COLO668 (cell line): ENCODE measurements at regions not wholly inside any gene's neighbourhood (a gene's known extent, or its start where the extent isn't known, plus 50 kb on each side); places are given as distances from the start of the nearest gene placed in this dataset.
A peak's percentile ranks its signal among the peaks of the same experiment; 100 is the strongest.

Source experiments
- DNase-seq: peaks from one replicate; lab custom pipeline; 2025; ENCODE audit not compliant: unreplicated experiment; lab: John Stamatoyannopoulos, UW

GRCh38 chr5:152271420-152271819, 133.7 kb downstream of the NMUR2 start:
- DNase-seq, result peak; percentile 1

DNA sequence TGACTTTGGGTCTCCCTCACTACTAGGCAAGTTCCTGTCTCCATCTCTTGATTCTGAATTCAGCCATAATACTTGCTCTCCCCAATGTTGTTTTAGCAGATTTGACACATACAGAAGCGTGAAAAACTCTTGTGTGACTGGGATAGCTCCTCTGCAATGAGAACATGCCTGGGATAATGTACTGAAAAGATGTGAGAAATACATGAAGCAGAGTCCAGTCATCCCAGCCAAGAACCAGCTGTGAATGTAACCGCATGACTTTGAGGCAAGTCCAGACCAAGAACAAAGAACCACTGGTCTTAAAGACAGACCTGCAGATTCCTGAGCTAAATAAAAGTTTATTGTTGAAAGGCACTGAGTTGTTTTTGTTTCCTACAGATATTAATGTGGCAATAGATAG, 135.0 kb downstream of the NMUR2 start:
- no peak for DNase-seq

DNA sequence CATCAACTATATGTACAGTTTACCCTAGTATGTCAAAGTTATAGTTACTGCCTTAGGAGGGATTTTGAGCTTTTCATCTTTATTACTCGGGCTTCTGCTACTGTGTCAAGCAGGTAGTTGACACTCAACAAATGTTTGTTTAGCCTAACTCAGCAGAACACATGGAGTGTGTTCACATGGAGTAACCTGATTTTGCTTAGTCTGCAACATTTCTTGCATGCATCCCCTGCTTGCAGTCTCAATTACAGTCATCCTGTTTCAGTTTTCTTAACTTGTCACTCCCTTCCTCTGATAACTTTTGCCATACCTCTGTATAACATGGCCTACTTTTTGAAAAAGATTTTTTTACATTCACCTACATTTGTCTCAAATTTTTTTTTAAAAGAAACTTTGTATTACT, 135.5 kb downstream of the NMUR2 start:
- no peak for DNase-seq

- DNase-seq, result no peak
Measured at GRCh38 chr5:152264645-152265254, 140.3 kb downstream of the NMUR2 start.

DNA sequence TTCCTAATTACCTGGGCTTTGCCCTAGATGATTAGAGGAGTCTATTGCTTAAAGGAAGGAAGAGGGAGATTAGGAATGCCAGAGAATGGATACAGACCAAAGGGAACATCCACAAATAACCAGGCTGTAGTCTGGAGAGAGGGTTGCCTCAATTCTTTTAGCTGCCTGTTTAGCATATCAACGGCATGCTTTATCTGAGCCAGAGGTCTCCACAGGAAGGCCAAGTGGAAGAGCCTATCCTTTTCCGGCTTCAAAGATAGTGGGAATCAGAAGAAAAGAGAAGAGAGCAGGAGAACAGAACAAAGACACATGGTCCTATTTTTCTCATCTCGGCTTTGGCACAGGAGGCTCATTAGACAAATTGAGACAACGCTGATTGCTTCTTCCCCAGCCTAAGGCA, 142.4 kb downstream of the NMUR2 start:
- DNase-seq, result no peak

DNA sequence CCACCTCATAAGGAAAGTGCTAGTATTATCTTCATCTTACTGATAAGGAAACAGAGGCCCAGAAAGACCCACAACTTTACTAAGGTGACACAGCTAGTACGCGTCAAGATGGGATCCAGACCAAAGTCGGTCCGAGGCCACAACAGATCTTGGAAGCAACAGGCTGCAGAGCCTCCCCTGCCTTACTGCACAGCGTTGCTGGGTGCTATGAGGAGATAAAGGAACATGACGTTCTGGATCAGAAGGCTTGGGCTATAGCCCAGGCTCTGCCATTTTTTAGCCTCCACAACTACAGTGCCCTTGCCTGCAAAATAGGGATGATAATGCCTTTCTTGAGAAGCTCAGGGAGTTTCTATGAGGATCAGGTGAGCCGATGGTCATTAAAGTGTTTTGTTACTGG, 144.1 kb downstream of the NMUR2 start:
- no peak for DNase-seq

GRCh38 chr5:152259702-152260101, 145.4 kb downstream of the NMUR2 start:
- DNase-seq, result no peak

- no peak for DNase-seq
Measured at GRCh38 chr5:152256580-152256979, 148.5 kb downstream of the NMUR2 start.

GRCh38 chr5:152255411-152255810, 149.7 kb downstream of the NMUR2 start:
- DNase-seq, result no peak

DNA sequence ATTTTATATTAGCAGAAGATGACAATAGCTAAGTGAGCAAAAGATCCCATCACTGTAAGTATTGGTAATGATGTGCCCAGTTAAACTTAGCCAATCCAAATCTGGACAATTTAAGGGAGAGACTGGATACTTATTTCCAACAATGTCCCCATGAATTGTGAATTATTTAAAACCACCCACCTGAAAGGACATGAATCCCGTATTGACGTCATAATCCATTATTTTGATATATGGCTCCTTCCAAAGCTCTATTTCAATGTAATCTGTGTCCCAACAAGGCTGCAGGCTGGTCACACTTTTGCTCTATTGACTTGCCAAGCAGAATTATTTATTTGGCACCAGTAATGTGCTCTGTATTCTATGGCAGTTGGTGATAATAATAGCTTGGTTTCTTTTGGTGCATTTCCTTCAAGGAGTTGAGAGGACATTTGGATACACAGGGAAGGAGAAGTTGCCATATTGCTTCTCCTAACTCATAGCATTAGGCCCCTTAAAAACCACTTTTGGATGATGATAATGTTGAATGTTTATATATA, 157.2 kb downstream of the NMUR2 start:
- DNase-seq, result no peak

- no peak for DNase-seq
Measured at GRCh38 chr5:152246401-152246800, 158.7 kb downstream of the NMUR2 start.

- DNase-seq, result no peak
Measured at GRCh38 chr5:152237531-152237930, 167.5 kb downstream of the NMUR2 start.

DNA sequence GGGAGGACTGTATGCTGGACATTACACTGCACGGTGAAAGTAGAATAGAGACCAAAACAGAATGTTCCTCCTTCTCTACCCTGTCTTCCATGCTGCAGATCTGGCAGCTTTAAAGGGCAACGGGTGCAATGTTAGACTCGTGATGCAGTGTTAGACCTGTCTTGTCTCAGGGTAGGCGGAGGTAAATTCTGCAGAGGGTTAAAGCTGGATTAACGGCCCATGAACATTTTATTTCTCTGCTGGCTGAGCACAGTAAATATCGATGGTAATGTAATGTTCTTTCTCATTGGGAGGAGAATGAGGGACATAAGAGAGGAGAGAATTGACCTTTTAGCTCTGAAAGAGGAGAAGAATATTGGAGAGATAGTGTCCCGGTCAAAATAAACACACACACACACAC, 178.9 kb downstream of the NMUR2 start:
- DNase-seq, result no peak

DNA sequence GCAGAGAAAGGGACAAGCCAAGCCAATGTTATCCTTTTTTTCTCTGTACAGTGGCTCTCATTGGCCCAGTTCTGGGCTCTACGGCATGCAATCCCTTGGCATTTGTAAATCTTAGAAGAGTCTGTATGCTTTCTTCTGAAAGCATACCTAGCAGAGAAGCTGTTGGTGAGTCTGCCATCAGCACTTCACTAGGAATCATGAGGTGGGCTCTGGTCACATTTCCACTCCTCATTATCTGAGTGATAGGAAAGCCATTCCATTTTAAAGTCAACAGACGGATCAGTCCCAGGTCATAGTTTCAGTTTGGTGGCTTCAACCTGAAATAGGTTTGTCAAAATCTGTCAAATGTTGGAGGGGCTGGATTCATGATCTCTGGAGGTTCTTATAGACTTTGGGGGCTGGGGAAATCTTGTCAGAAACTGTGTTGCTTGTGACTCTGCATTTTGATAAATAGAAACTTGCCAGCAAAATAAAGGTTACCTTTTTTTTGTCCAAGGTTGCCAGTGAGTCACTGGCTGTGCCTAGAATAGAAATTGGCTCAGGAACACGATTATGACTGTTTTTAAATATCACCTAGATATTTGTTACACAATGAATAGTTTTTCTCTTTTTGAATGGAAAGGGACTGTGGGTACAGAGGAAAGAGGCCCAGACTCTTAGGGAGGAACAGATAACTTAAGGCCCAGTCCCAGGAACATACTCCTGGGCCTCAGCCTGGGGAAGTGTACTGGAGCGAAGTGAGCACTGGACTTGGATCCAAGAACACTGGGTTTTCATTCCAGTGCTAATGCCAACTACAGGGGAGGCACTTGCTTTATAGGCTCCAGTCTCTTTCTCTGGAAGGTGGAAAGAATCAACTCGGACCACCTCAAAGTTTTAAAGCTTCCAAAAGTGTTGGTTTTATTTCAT, 183.1 kb downstream of the NMUR2 start:
- no peak for DNase-seq

DNA sequence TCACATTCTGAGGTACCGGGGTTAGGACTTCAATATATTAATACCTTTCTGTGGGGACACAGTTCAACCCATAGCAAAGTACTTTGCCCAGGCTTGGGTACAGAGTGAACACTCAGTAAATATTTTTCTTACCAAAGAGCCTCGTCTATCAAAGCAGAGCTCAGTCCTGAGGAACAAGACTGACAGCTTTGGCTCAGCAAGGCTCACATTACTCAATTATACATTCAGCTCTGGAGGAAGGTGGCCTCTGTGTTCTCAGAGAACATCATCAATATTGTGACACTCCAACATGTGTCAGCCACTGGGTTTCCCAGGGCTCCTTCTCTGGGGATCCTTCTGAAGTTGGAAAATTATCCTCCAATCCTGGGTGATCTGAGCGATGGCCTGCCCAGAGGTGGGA, 186.4 kb downstream of the NMUR2 start:
- DNase-seq, result no peak

DNA sequence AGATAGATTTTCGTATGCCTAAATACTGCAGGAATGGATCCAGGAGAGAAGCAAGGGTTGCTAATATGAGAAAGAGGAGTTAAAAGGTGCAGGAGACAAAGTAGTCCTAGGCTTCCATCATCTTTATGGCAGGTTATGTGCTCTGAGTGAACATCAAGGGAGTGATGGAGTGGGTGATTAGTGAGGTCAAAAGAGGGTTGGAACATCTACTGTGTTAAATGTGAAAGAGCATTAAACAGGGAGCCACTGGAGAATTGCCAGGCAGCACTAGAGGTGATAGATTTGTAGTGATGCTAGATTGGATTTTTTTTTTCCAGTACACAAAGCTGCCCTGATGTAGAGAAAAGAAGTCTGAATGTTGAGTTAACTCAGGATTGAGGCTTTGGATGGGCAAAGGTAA, 199.3 kb downstream of the NMUR2 start:
- no peak for DNase-seq

DNA sequence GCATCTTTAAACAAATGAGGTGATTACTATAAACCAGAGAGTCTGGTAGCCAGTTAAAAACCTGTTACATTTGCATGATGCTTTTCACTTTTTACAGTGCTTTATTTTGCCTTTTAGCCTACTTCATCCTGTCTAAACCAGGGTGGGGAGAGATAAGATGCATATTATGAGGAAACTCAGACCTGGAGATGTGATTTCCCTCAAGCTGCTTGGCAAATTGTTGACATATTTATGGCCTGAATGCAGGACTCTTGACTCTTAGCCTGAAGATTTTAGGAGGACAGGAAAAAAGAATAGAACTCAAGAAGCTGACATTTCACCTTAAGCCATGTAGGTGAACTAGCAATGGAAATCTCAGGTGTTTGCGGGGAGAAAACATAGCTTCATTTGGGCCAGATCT, 202.8 kb downstream of the NMUR2 start:
- DNase-seq, result no peak

- DNase-seq, result no peak
Measured at GRCh38 chr5:152193391-152194107, 211.5 kb downstream of the NMUR2 start.

DNA sequence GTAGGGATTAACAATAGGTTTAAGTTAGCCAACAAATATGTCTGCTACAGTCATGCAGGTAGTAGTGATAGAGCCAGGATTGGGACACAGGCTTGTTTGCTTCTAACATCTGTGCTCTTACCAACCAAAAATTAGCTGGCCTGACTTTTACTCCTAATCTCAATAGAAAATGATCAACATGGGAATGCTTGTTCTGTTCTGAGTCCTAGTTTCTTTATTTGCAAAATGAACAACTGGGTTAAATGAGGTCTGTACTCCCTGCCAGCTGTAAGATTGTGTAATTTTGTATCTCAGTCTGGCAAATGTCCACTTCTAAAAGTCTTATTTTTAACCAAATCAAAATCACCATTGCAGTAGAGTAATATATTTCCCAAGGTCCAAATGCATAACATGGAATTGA, 216.8 kb downstream of the NMUR2 start:
- DNase-seq, result no peak

DNA sequence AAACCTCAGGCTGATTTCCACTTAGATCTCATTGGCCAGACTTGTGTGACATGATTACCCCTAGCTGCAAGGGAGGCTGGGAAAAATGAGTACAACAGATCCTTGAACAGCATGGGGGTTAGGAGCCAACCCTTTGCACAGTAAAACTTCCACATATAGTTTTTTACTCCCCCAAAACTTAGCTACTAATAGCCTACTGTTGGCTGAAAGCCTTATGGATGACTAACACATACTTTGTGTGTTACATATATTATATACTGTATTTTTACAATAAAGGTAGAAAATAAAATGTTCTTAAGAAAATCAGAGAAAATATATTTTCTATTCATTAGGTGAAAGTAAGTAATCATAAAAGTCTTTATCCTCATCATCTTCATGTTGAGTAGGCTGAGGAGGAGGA, 217.4 kb downstream of the NMUR2 start:
- no peak for DNase-seq

- DNase-seq, result no peak
Measured at GRCh38 chr5:152185547-152186245, 219.4 kb downstream of the NMUR2 start.
